HT-29 (cell line): ENCODE measurements at regions not wholly inside any gene's neighbourhood (a gene's known extent, or its start where the extent isn't known, plus 50 kb on each side); places are given as distances from the start of the nearest gene placed in this dataset.

Experiments
- DNase-seq: peaks from one replicate; pipeline ENCODE4 v3.0.0-alpha.2; 2015; ENCODE audit warnings: low spot score

DNA sequence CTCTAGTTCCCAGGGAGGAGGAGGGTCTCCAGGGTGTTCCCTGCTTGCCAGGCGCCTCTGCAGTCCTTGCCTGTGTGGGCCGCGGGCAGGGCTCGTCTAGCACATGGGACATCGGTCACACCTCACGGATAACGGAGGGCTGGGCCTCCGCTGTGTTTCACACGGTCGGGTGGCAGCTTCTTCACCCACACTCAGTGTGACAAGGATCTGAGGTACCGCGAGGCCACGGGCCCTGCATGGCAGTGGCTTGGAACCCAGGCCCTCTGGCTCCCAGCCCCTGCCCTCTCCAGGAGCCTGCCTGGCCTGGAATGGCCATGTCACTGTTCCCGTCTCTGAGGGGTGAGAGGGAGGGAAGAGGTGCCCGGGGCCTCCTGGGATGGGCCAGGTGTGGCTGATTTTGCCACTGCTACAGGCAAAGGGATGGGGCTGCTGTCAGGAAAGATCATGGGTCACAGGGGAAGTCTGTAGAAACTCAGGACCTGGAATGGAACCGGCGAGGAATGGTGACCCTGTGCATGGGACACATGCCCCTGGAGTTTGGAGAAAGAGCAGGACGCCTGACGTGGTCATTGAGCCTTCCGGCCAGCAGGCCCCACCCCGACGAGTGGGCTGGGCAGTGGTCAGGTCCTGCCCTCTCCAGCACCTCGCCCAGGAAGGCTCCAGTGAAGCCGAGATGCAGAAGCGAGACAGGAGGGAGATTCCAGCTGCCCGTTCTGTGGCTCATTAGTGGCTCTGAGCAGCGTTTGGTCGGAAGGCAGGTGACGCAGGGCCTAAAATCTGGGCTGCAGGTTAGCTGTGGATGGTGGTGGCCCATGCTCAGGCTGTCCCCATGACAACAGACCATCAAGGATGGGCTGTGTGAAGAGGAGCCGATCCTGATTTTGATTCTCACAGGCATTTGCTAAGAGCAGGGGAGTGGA lies 76.5 kb upstream of the GSE1 start:
- no peak for DNase-seq

DNA sequence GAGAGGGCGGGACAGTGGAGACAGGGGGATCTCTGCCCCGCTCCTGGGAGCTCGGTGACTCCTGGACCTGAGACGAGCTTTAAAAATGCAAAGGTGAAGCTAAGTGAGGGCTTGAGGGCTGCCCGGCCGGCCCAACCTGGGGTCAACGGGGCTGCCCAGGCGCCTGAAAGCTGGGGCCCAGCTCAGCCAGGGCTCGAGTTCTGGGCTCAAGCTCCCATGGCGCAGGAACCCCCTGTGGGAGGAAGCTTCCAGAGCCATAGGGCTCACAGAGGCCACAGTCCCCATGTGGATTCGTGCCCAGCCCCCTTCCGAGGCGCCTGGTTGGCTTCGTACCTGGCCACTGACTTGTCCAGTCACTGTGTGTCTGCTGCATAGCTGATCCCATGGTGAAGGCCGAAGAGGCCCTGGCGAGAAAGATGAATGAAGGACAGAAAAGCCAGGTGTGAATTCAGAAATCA lies 75.8 kb upstream of the GSE1 start:
- no peak for DNase-seq

DNA sequence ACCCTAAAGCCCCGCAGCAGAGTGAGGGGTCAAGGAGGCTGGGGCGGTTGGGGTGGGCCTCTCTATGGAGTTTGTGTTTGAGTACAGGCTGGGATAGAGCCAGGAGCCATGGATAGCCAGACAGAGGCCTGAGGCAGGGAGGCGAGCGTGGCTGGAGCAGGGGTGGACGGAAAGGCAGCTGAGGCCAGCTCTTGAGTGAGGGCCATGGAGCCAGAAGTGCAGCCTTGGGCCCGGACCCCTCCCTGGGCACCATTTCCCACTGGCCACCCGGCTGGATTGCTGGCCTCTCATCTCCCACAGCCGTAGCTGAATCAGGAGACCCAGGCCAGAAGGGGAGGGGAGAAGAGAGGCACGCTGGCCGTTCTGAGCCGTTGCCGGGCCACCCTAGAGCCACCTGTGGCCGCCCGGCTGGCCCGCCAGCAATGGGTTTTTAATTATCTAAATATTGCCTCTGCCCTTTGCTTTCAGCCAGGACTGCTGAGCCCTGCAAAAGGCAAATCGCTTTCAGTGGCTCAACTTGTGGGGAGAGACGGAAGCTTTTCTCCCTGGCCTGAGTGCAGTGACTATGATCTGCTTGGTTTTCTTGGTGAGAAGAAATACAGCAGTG lies 75.2 kb upstream of the GSE1 start:
- no peak for DNase-seq

DNA sequence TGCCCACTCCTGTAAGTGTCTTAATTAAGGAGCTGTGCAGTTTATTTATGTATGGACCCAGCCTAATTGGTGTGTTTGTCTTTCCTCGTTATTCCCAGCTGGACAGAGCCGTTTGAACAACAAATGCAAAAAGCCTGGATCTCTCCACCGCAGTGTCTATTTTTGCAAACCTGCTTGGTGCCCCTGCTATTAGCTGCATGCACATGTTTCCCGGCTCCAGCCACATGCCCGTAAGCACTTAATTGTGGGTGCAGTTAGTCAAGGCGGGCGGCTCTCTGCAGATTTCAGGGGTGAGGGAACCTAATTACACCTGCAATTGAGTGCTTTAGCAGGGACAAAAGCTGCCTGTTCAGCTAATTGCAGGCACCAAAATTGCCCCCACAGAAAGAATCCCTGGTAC lies 74.0 kb upstream of the GSE1 start:
- DNase-seq = no peak

DNA sequence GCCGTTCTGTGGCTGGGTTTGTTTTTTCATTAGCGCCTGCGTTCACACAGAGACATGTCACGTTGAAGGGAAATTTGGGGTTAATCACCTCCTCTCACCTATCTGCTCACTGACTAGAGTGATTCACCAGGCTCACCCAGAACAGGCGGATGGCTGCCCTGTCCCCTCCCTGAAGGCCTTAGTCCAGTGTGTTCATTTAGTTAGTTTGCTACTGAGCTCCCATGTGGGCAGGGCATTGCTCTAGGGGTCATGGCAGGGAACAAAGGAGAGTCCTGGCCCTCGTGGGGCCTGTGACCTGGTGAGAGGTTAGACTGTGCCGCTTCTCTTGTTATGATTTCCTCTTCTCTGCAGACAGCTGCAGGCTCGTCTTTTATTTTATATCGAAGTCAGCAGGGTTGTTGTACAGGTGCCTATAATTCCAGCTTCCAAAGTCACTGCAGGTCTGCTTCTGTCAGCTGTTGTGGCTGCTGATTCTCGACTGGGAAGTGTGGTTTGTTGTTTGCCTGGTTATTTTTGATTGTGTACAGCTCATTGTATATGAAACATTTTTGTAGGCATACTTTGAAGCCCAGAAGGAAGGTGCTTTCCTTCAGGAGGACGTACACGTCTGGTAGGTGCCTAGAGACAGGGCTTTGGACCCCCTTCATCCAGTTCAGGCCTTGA lies 73.4 kb upstream of the GSE1 start:
- DNase-seq = no peak

DNA sequence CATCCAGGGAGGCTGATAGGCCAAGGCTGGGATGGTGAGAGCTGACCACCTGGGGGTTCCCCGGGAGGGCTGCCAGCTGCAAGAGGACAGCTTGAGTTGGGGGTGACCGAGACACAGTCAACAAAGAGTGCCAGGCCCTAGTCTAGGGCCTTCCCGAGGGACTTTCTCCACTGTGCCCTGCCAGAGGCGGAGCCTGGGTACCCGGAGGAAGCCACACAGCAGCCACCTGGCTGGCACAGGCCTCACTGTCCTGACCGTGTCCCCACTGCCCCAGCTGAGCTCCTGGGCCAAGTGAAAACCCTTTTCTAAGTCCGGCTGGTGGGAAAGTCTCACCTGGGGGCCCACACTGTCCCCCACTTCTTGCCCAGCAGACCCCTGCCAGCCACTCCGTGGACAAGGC lies 71.9 kb upstream of the GSE1 start:
- DNase-seq = no peak

DNA sequence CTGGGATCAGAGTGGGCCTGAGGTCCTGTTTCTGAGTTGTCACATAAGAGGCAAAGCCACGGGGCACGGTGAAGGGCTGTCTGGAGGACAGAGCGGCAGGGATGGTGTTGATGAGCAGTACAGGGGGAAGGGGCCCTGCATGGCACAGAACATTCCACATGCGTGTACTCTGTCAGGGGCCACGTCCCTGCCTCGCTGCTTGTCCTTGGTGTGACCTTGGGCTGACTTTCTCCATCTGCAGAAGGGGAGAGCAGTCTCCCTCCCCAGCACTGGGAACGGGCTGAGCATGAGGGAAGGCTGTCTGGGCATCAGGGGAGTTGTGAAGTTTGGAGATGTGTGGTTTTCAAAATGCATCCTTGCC lies 71.5 kb upstream of the GSE1 start:
- DNase-seq = no peak

DNA sequence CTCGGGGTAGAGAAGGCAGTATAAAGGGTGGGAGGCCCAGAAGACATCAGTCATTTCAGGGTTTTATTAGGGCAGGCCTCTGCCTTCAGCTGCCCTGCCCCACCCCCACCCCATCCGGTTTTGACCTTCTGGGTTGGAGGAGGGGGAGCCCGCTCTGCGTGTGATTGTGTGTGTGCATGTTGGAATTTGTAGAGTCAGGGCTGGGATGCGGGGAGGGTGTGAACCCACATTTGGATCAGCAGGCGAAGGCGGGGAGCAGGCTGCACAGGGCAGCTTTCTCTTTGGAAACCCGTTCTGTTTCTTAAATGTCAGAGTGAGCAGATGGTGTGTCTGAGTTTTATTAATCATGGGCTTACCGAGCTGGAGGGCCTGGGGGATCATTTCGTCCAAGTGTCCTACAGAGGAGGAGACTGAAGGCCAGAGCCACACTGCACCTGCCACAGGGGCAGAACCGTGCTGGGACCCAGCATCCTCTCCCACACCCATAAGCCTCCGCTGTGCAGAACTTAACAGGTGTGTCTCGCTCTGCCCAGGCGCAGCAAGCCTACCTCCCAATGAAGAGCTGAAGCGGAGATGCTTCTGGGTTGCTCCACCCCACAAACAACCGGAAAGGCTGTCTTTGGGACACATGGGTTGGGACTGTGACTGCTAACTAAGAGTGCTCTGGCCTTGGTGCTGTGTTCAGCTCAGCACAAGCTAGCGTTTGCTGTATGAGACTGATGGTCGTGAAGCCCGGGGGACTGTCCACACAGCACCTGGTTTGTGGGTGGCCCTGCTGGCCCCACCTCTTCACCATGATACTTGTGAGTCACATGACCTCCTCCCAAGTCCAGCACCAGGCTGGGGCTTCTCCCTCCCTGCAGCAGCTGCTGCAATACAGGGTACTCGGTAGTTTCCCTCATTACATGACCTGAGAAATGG lies 70.9 kb upstream of the GSE1 start:
- peak; percentile 37 for DNase-seq

DNA sequence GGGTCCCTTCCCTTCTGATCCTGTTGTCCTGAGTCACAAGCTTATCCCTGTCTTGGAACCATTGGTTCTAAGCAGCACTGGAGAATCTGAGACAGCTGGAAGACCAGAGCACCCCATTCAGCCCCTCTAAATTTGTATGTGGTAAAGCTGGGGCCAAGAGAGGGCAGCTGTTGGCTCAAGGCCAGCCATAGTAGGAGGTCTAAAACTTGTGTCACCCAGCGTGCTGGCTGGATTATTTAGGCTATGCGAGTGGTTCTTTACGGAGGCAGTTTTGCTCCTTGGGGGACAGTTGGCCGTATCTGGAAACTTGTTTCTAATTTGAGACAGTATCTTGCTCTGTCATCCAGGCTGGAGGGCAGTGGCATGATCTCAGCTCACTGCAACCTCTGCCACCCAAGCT lies 69.6 kb upstream of the GSE1 start:
- DNase-seq = no peak

DNA sequence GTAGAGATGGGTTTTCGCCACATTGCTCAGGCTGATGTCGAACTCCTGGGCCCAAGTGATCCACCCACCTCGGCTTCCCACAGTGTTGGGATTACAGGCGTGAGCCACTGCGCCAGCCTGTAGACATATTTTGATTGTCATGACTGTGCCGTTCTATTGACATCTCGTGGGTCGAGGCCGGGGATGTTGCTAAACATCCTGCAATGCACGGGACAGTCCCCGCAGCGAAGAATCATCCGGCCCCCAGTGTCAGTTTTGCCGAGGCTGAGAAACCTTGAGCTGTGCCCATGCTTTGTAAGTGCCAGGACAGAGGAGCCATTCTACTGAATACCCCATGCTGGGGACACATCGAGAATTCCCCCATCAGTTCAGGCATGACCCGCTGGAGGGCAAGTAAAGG lies 69.1 kb upstream of the GSE1 start:
- no peak for DNase-seq

DNA sequence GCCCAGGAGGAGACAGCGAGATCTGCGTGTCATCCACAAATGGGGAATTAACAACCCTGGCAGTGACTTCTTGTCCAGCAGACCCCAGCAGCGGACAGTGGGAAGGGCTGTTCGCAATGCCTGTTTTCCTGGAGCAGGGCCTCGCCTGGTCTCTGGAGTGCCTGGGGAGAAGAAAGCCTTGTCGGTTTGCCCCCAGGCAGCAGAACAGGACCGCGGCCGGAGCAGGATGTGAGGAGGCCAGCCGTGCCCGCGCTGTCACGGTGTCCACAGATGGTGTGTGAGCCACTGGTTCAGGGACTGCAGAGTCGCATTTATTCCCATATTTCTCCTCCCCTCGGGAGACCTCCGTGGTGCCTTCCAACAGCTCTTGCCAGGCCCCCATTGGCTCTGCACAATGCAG lies 68.5 kb upstream of the GSE1 start:
- DNase-seq = no peak

DNA sequence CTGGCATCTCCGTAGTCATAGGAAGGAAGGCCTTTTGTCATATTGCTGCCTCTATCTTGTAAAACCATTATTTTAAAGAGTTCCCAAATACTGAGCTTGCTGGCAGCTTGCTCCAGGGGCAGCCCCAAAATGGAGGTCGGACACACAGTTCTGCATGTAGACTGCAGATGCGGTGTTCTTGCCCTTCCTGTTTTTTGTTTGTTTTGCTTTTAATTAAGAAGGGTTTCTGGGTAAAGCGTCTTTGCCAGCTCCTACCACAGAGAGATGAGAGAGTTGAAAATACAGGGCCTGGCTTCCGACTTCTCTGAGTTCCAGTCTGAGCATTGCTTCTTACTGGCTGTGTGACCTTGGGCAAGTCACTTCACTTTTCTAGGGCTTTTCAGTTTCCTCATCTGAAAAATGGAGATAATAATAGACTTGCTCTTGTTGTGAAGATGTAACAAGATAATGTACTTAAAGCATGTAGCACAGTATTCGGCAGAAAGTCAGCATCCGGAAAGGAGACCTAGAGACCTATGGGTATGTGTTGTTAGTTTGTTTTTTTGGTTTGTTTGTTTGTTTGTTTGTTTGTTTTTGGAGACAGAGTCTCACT lies 67.8 kb upstream of the GSE1 start:
- DNase-seq = no peak

DNA sequence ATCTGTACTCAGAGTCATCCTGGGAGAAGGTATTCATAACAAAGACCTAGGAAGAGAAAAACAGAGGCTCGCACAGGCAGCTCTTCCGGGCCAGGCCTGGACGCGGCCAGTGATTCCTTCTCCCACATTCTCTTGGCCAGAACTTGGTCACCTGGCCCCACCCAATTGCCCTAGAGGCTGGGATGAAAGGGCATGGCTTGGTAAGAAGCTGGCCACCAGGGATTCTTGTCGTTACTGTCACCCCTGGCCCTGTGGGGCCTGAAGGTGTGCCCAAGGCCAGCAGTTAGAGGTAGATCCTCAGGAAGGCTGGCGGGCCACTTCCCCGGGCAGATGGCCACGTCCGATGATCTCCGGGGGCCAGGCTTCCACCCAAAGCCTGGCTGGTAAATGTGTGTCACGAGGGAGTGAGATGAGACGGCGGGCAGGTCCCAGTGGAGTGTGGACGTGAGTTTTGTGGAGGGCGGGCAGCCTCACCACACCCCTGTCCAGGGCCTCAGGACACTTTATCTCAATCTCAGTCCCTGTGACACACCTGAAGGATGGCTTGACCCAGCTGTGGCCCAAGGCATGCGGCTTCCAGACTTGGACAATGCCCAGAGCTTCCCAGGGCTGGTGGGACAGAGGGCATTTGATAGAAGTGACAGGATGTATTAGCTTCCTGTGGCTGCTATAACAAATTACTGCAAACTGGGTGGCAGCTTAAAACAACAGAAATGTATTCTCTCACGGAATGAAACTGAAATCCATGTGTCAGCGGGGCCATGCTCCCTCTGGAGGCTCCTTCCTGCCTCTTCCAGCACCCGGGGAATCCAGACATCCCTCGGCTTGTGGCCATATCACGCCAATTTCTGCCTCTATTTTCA lies 66.3 kb upstream of the GSE1 start:
- peak; percentile 19 for DNase-seq

DNA sequence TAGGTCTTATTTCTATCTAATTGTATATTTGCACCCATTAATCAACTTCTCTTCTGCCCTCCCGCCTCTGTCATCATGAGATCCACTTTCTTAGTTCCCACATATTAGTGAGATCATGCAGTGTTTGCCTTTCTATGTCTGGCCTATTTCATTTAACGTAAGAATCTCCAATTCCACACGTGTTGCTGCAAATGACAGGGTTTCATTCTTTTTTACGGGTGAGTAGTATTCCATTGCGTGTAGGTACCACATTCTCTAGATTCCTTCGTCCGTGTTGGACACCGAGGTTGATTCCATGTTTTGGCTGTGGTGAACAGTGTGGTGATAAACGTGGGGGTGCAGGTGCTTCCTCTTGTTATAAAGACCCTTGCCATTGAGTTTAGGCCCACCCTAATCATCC lies 64.7 kb upstream of the GSE1 start:
- DNase-seq = no peak

DNA sequence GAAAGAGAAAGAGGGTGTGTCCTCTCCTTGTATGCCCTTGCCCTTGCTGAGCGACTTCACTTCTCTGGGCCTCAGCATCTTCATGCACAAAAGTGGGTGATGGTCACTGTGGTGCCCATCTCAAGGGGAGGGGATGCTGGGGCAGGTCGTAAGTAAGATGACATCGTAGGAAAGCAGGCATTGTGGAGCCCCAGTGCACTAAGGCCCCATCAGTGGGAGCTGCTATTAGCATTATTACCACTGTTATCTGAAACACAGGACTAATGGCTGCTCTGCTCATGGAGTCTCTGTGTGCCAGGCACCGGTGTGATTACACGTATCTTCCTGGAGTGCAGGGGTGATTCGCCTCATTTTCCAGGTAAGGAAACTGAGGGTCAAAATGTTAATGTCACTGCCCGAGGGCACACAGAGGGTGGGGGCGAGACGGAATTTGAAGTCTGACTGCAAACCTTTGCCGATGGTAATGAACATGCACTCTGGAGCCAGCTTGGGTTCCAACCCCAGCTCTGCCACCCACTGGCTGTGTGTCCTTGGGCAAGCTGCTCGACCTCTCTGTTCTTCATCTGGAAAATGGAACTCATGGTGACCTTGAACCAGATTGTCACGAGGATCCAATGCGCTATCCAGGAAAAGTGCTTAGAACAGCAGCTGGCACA lies 63.2 kb upstream of the GSE1 start:
- DNase-seq = no peak

DNA sequence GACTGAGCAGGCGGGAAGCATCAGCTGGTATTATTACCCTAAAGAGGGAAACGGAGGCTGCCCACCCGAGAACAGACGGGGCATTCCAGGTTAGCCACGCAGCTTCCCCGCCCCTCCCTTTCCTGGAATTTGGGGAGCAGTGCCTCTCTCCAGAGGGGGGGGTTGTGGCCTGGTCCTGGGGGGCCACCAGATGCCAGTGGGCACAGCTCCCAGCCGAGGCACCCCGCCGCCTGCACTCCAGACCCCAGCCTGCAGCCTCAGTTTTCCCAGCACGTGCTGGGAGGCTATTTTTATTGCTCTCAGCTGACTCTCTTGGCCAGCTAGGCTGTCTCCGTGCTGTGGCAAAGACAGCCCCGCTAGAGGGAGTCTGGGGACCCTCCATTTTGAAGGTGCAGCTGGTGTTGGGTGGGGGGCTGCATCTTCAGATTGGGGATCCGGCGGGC lies 62.7 kb upstream of the GSE1 start:
- DNase-seq = no peak

DNA sequence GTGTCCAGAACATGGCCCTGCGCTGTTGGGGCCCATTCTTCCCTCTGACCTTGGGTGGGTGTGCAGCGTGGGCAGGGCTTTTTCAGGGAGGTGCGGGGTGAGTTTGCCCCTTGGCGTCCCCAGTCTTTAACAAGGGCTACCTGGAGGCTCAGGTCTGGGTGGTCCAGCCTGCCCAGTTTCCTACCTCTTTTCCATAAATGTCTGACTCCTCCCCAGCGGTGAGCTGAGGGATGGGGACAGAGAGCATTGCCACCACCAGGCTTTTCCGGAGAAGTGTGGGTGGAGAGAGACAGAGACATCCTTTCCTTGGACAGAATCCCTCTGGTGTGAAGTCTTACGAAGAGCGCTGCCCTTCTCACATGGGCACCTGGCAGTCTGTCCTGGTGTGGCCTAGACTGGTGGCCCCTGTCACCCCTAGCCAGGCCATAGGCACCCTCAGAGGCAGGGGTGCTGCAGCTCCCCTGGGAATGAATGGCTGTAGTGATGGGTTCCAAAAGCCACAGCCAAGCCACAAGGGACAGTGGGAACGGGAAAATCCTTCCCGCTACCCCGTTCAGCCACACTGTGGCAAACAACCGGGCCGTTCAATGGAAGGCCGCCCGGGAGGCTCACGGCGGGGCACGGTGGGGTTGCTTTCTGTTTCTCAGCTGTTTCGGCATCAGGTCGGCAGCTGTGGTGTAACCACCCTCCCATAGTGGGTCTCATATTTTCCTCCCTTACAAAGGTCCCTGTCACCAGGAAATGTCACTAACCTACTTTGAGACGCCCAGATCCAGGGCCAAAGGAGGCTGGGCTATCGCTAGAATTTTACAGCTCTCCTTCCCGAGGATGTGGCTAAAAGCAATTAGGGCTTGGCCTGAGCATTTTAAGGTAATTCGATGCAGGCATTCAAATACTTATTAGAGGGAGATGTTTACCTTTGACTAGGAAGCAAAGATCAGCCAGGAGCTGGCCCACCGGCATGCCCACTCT lies 61.9 kb upstream of the GSE1 start:
- DNase-seq = peak; percentile 22

DNA sequence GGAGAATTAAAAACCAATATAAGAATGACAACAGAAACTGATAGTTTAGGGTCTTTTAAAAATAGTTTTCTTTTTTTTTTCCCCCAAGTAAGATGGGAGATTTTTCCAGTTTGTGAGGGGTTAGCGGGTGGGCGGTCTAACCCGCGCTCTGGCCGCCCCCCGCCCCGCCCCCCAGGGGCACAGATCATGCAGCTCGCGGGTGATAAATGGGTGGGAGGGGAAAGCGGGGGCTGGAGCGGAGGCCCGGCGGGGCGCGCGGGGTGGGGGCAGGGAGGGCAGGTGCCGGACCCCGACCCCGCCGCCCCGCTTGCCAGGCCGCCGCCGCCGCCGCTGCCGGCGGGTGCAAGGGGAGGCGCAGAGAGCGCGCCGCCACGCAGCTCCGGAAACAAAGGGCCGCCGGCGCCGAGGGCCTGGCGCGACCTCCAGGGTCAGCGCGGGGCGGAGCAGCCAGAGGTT lies 60.1 kb upstream of the GSE1 start:
- no peak for DNase-seq
